T-helper 2 cell treated with Interferon-gamma antibody and Interleukin-4, amounts not matched to agents 5 μg/mL and 100 μg/mL, for 36 hours (primary cell): ENCODE measurements at regions not wholly inside any gene's neighbourhood (a gene's known extent, or its start where the extent isn't known, plus 50 kb on each side); places are given as distances from the start of the nearest gene placed in this dataset.
"Not testable (repeated sequence)": the region's sequence is repeated elsewhere in the genome, so short reads cannot be mapped to it uniquely, and the experiment has no call there.

Experiments used
- DNase-seq: peaks from one replicate; pipeline ENCODE4 v3.0.0; 2021; ENCODE audit warnings: low spot score
- H3K27ac Mint-ChIP-seq: one replicate; pipeline ENCODE4 v1.8.0; 2021; ENCODE audit warnings: mild to moderate bottlenecking, mixed read lengths
- H3K27me3 Mint-ChIP-seq: one replicate; pipeline ENCODE4 v1.8.0; 2021; ENCODE audit warnings: low read depth, mixed read lengths
- H3K36me3 Mint-ChIP-seq: one replicate; pipeline ENCODE4 v1.8.0; 2021; ENCODE audit warnings: low read depth, mixed read lengths
- H3K4me1 Mint-ChIP-seq: one replicate; pipeline ENCODE4 v1.8.0; 2021; ENCODE audit warnings: low read depth, mixed read lengths
- H3K4me3 Mint-ChIP-seq: one replicate; pipeline ENCODE4 v1.8.0; 2022; ENCODE audit warnings: mild to moderate bottlenecking, moderate library complexity, mixed read lengths
- H3K9me3 Mint-ChIP-seq: one replicate; pipeline ENCODE4 v1.8.0; 2021; ENCODE audit warnings: mixed read lengths

DNA sequence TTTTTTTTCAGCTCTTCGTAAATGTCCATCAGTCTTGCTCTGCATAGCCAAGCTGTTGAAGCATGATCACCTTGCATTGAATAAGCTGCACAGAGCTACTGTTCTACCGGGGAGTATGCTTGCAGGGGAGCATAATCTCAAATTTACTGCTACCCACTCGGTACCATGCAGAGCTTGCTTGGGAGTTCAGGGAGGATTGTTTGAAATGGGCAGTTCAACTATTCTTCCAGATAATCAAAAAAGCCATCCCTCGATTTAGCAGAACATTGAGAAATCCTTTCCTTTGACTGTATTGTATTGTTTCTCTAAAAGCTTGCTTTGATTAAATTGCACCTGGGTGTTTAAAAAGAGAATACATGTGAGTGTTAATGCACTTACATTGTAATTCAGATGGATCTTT, 332.6 kb downstream of the UTRN start:
- H3K4me1 Mint-ChIP-seq = peaks cover 11% of the 10 kb centered on the region
- H3K36me3 Mint-ChIP-seq = peaks cover 9% of the 10 kb centered on the region
- no peak overlapping the region for H3K4me3 Mint-ChIP-seq
- H3K9me3 Mint-ChIP-seq = no peaks in the 10 kb centered on the region
- H3K27me3 Mint-ChIP-seq = no peaks in the 10 kb centered on the region
- no peak overlapping the region for H3K27ac Mint-ChIP-seq
- no peak for DNase-seq

DNA sequence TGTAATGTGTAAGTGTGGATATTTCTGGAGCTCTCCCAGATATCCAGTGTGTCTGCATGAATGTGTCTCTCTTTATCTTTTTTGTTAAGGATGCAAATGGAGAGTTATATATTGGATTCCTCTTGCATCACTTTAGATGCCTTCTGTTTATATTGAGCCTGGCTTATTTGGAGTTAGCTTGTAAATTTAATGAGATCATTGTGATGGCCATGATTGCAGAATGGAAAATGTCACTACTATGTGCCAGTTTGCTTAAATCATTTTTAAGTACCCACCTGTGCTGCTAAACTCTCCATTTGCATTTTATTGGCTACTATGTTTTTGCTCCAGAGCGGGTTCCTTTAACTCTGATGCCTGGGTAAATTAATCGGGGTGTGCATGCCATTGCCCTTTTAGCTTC, 334.8 kb downstream of the UTRN start:
- Mint-ChIP-seq H3K4me1 (no peaks in the 10 kb centered on the region), H3K9me3 (no peaks in the 10 kb centered on the region), H3K4me3 (no peak overlapping the region), H3K27me3 (no peaks in the 10 kb centered on the region), H3K27ac (no peak overlapping the region), H3K36me3 (no peaks in the 10 kb centered on the region)
- no peak for DNase-seq

DNA sequence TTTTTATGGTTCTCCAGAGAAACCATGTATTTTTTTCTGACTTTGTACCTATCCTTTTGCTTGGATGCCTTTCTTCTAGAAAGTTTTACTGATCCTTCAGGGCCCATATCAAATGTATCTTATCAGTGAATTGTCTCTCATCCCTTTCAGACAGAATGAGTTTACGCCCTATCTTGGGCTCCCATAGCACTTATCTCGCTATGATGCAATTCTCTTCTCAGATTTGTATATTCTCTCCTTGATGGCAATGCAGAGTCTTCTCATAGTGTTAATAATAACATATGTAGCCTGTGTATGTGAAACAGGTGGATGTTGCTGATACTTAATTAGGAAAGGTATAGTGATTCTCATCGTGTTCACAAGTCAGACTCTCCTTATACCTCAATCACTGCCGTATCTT, 336.2 kb downstream of the UTRN start:
- Mint-ChIP-seq H3K36me3 (no peaks in the 10 kb centered on the region), H3K27ac (no peak overlapping the region), H3K4me1 (no peaks in the 10 kb centered on the region), H3K4me3 (no peak overlapping the region), H3K9me3 (no peaks in the 10 kb centered on the region), H3K27me3 (no peaks in the 10 kb centered on the region)
- no peak for DNase-seq

DNA sequence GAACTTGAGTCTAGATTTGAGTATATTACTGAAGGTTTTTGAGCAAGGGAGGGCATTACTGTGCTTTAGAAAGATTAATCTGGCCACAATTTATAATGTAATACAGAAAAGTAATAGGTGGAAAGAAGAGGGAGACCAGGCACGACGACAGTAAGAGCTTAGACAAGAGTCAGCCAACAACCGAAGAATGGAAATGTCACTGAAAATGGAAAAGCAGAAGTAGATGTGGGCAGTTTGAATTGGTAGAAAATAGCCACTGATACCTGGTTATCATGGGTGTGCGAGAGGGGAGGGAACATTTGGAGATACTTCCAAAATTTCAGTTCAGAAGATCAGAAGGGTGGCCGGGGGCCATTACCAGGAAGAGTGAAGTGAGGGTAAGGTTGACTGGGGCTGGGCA, 339.1 kb downstream of the UTRN start:
- Mint-ChIP-seq H3K27ac (no peak overlapping the region), H3K4me3 (no peak overlapping the region), H3K27me3 (no peaks in the 10 kb centered on the region), H3K9me3 (no peaks in the 10 kb centered on the region), H3K36me3 (no peaks in the 10 kb centered on the region), H3K4me1 (peaks cover 1% of the 10 kb centered on the region)
- DNase-seq = no peak

DNA sequence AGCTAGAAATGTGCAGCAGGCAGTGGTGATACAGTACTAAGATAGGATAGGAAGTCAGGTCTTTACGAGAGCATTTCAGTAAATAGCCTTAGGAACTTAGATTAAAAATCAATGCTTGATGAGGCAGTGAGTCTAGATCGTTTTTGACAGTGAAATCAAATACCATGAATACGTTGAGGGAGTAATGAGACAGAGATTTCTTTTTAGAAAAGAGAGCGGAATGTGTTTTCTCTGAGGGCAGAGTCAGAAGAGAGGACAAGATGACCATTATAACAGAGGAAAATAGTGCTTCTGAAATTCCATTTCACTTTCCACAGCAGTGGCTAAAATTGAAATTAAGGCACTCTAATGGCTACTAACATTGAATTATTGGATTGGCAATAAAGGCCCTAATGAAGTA, 339.6 kb downstream of the UTRN start:
- no peaks in the 10 kb centered on the region for H3K9me3 Mint-ChIP-seq
- H3K27ac Mint-ChIP-seq = no peak overlapping the region
- no peaks in the 10 kb centered on the region for H3K36me3 Mint-ChIP-seq
- no peaks in the 10 kb centered on the region for H3K27me3 Mint-ChIP-seq
- DNase-seq = no peak
- H3K4me1 Mint-ChIP-seq = peaks cover 1% of the 10 kb centered on the region
- H3K4me3 Mint-ChIP-seq = no peak overlapping the region

DNA sequence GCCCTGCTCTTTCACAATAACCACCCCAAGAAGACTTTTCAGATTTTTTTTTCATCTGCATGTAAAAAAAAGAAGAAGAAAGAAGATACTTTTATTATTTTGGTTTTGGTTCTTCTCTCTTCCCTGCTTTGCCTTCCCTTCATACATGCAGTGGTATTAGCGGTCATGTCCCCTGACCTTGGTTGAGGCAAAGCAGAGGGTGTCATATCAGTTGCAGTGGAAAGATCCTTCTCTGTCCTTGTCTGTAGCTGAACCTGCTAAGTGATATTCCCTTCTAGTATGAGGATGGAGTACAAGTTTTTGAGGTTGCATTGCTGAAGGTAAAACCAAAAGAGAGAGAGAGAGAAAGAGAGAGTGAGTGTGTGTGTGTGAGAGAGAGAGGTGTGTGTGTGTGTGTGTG, 345.7 kb downstream of the UTRN start:
- Mint-ChIP-seq H3K4me1 (peaks cover 1% of the 10 kb centered on the region), H3K36me3 (no peaks in the 10 kb centered on the region), H3K27me3 (no peaks in the 10 kb centered on the region), H3K9me3 (no peaks in the 10 kb centered on the region), H3K4me3 (no peak overlapping the region), H3K27ac (no peak overlapping the region)
- no peak for DNase-seq

DNA sequence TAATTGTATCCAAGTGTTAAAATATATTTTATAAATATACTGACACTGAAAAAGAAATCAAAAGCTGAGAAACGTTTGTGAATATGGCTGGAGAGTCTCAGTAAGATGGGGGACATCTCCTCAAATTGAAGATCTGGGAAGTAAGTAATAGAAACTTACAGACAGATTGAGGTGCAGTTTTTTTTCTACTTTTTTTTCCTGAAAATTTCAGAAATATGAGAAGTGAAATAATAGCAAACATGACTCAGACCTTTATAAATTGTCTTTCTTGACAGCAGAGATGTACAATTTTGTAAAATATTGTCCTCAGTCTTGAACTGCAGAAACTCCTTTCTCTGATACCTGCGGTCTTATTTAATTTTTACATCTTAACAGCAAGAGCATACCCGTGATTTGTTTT, 347.1 kb downstream of the UTRN start:
- Mint-ChIP-seq H3K27ac (no peak overlapping the region), H3K4me1 (peaks cover 1% of the 10 kb centered on the region), H3K27me3 (no peaks in the 10 kb centered on the region), H3K9me3 (no peaks in the 10 kb centered on the region), H3K36me3 (no peaks in the 10 kb centered on the region), H3K4me3 (no peak overlapping the region)
- DNase-seq = no peak

DNA sequence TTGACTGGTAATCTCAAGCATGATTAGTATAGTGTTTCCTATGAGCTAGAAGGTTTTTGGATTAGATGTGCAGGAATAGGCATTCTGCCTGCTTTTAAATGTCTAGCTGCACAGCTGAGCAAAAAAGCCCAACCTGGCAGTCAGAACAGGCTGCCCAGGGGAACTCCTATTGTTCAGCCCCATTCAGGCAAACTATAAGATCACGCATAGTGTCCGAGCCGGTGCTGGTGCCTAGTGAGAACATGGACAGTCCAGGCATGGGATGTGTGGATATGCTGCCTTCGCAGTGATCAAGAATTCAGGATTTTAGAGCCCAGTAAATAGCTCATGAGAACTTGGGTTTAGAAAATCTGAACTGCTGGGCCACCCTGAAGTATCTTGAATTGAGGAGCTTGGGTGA, 348.8 kb downstream of the UTRN start:
- H3K27ac Mint-ChIP-seq = no peak overlapping the region
- no peaks in the 10 kb centered on the region for H3K4me1 Mint-ChIP-seq
- no peaks in the 10 kb centered on the region for H3K9me3 Mint-ChIP-seq
- no peaks in the 10 kb centered on the region for H3K36me3 Mint-ChIP-seq
- no peak for DNase-seq
- H3K27me3 Mint-ChIP-seq = no peaks in the 10 kb centered on the region
- no peak overlapping the region for H3K4me3 Mint-ChIP-seq

DNA sequence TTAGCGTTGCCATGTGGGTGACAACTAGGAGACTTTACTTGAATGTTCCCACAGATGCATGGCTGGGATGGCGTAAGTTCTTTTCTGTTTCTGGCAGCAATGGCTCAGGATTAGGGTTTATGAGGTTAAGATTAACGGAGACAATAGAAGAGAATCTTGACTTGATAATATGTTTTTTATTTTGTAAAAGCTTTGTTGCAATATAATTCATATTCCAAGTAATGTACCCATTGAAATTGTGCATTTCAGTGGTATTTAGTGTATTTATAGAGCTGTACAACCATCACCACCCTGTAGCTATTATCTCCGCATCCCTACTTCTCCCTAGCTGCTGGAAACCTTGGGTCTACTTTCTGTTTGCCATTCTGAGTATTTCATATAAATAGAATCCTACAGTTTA, 349.2 kb downstream of the UTRN start:
- no peaks in the 10 kb centered on the region for H3K4me1 Mint-ChIP-seq
- no peaks in the 10 kb centered on the region for H3K36me3 Mint-ChIP-seq
- H3K4me3 Mint-ChIP-seq = no peak overlapping the region
- DNase-seq = no peak
- H3K27ac Mint-ChIP-seq = no peak overlapping the region
- no peaks in the 10 kb centered on the region for H3K27me3 Mint-ChIP-seq
- H3K9me3 Mint-ChIP-seq = no peaks in the 10 kb centered on the region

DNA sequence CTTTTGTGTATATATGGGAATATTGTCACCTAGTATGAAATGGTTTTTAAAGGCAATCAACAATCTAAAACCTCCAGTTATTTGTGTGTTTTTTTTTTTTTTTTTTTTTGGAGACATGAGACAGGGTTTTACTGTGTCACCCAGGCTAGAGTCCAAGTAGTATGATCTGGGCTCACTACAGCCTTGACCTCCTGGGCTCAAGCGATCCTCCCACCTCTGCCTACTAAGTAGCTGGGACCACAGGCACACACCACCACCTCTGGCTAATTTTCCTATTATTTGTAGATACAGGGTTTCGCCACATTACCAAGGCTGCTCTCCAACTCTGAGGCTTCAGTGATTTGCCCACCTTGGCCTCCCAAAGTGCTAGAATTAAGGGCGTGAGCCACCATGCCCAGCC, 349.9 kb downstream of the UTRN start:
- H3K4me3 Mint-ChIP-seq = no peak overlapping the region
- no peaks in the 10 kb centered on the region for H3K4me1 Mint-ChIP-seq

DNA sequence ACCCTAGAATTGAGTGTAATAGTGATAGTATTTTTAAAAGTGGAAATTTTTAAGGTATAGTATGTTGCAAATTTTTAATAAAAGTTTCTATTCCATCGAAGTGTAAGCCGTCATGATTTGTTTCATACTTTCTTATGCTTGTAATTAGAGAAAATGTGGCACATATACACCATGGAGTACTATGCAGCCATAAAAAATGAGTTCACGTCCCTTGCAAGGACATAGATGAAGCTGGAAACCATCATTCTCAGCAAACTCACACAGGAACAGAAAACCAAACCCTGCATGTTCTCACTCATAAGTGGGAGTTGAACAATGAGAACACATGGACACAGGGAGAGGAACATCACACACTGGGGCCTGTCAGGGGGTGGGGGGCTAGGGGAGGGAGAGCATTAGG, 350.9 kb downstream of the UTRN start:
- H3K4me1 Mint-ChIP-seq, H3K27me3 Mint-ChIP-seq, H3K27ac Mint-ChIP-seq, H3K9me3 Mint-ChIP-seq, H3K4me3 Mint-ChIP-seq, H3K36me3 Mint-ChIP-seq, DNase-seq: not testable (repeated sequence)

More for the DNA sequence above, 349.9 kb downstream of the UTRN start:
- Mint-ChIP-seq H3K9me3 (no peaks in the 10 kb centered on the region), H3K36me3 (no peaks in the 10 kb centered on the region), H3K27me3 (no peaks in the 10 kb centered on the region), H3K27ac (no peak overlapping the region)
- no peak for DNase-seq

DNA sequence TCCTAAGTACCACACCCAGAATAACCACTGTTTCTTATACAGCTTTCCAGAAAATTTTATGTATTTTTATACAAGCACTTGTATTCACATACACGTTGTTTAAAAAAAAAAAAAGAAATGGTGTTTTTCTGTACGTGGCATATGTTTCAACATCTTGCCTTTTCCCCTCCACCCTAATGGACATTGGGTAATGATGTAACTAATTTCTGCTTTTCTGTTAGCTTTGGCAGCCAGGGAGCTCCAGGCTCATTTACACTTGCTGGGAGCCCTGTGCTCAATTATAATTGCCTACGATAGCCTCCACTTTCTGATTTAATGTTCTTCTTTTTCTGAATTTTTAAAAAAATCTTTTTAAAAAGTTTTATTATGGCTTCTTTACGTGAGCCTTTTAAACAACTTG, 352.4 kb downstream of the UTRN start:
- Mint-ChIP-seq H3K4me3 (no peak overlapping the region), H3K27me3 (no peaks in the 10 kb centered on the region), H3K4me1 (no peaks in the 10 kb centered on the region), H3K36me3 (no peaks in the 10 kb centered on the region), H3K27ac (no peak overlapping the region), H3K9me3 (no peaks in the 10 kb centered on the region)
- no peak for DNase-seq

DNA sequence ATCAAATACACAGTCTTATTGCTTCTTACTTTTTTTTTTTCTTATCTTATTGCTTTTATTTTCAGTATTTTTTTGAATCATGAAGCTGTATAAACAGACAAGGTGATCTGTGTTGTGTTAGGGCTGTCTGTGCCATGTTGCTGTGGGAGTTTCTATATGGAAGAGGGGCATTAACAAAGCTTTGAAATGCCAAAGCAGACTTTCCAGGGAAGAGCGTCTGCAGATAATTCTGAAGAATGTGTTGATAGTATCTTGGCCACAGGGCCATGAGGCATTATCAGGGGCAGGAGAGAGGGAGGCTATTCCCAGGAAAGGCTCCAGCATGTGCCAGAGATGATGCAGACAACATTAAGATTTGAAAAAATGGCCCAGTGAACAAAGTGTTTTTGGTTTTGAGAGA, 354.5 kb downstream of the UTRN start:
- no peaks in the 10 kb centered on the region for H3K27me3 Mint-ChIP-seq
- no peak for DNase-seq
- H3K9me3 Mint-ChIP-seq = no peaks in the 10 kb centered on the region
- no peaks in the 10 kb centered on the region for H3K4me1 Mint-ChIP-seq
- H3K27ac Mint-ChIP-seq = no peak overlapping the region
- H3K4me3 Mint-ChIP-seq = no peak overlapping the region
- H3K36me3 Mint-ChIP-seq = no peaks in the 10 kb centered on the region

DNA sequence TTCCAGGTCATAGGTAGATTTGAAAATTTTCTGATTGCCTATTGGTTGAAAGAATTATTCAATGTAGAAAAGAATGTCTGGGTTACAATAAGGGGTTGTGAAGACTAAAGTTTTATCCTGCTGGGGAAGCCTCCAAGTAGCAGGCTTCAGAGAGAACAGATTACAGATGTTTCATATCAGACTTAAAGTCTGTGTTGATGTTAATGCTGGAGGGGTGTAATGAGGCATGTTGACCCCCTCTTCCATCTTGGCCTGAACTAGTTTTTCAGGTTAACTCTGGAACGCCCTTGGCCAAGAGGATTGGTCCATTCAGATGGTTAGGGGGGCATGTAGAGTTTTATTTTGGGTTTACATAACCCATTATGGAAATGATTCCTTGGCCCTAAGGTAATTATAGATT, 356.2 kb downstream of the UTRN start:
- DNase-seq = no peak
- H3K9me3 Mint-ChIP-seq = no peaks in the 10 kb centered on the region
- no peak overlapping the region for H3K4me3 Mint-ChIP-seq
- no peaks in the 10 kb centered on the region for H3K27me3 Mint-ChIP-seq
- H3K4me1 Mint-ChIP-seq = no peaks in the 10 kb centered on the region
- H3K27ac Mint-ChIP-seq = no peak overlapping the region
- no peaks in the 10 kb centered on the region for H3K36me3 Mint-ChIP-seq

DNA sequence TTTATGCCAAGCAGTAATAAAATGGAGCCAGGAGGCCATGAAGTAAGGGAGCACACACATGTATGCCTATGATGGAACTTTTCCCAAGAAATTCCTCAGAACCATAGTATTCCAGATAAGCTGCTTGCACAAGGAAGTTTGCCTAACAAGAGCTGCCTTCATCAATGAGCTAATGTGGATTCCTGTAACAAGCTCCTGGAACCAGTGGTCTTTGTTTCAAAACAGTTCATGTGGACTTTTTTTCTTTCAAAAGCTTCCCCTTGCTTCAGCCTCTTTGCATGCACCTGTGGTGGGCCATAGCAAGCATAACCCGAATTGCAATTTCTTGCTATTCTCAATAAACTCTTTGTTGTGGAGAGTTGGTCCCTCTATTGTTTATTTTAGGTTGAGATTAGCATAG, 359.6 kb downstream of the UTRN start:
- H3K27ac Mint-ChIP-seq = no peak overlapping the region
- H3K9me3 Mint-ChIP-seq = no peaks in the 10 kb centered on the region
- H3K4me3 Mint-ChIP-seq = no peak overlapping the region
- no peaks in the 10 kb centered on the region for H3K4me1 Mint-ChIP-seq
- H3K27me3 Mint-ChIP-seq = no peaks in the 10 kb centered on the region
- no peak for DNase-seq
- H3K36me3 Mint-ChIP-seq = peaks cover 9% of the 10 kb centered on the region
